B cell (primary cell): ENCODE measurements at regions not wholly inside any gene's neighbourhood (a gene's known extent, or its start where the extent isn't known, plus 50 kb on each side); places are given as distances from the start of the nearest gene placed in this dataset.

Experiments
- ATAC-seq: fragments of 200-7000 bp; cut with Tn5 transposase; one replicate; pipeline ENCODE4 v1.10.0; 2021; ENCODE audit warnings: low read depth, mild to moderate bottlenecking, moderate number of reproducible peaks, moderate library complexity
- CTCF ChIA-PET: fragments of 350-600 bp; sonication (Branson Sonifier 250); formaldehyde crosslinking; loops from one replicate; lab custom pipeline; 2021; ENCODE audit warnings: antibody characterized with exemption, inconsistent platforms; lab: Charles Lee
- POLR2A ChIA-PET: fragments of 350-600 bp; sonication (Branson Sonifier 250); formaldehyde crosslinking; loops from one replicate; lab custom pipeline; 2021; ENCODE audit warnings: antibody characterized with exemption; lab: Charles Lee
- DNase-seq: peaks from one replicate; pipeline ENCODE4 v3.0.0; 2013
- H2AFZ ChIP-seq: 2 replicates; pipeline ENCODE4 v1.6.1; 2012; ENCODE audit warnings: mild to moderate bottlenecking, low read depth, low read length; ENCODE audit not compliant: insufficient read depth, poor library complexity, severe bottlenecking
- H3K27ac ChIP-seq, 2 donors: 1 replicate in 1 of 2; 2 replicates in 1 of 2; pipeline ENCODE4 v1.5.1; 2012 to 2013; ENCODE audit warnings: low read length in 2 of 2, mild to moderate bottlenecking in 2 of 2, moderate library complexity in 1 of 2
- H3K27me3 ChIP-seq, 4 experiments: fragments of 200-600 bp in 1 of 4; sonication (generic) in 1 of 4; replicated peaks in 1 of 4; 1 replicate in 2 of 4; 2 replicates in 2 of 4; pipeline versions ENCODE4 v1.6.1 to v1.7.0; 2013 to 2016; ENCODE audit warnings: low read length in 3 of 4, mild to moderate bottlenecking in 2 of 4, mixed read lengths in 1 of 4, moderate library complexity in 1 of 4; ENCODE audit not compliant: insufficient read depth in 4 of 4, control insufficient read depth in 3 of 4; ENCODE audit errors: control extremely low read depth in 1 of 4
- H3K36me3 ChIP-seq, 2 experiments: replicated peaks in 1 of 2; 1 replicate in 1 of 2; 2 replicates in 1 of 2; pipeline versions ENCODE4 v1.6.1 to v1.7.1; 2013; ENCODE audit warnings: low read length in 1 of 2; ENCODE audit not compliant: insufficient read depth in 2 of 2, control insufficient read depth in 1 of 2; ENCODE audit errors: control extremely low read depth in 1 of 2, extremely low read depth in 1 of 2
- H3K4me1 ChIP-seq, 2 donors: fragments of 200-600 bp in 1 of 2; sonication (generic) in 1 of 2; 1 replicate in 1 of 2; 2 replicates in 1 of 2; pipeline versions ENCODE4 v1.5.1 to v1.6.1; 2013 to 2017; ENCODE audit warnings: low read length in 2 of 2; ENCODE audit not compliant: control insufficient read depth in 2 of 2, insufficient read depth in 2 of 2
- H3K4me2 ChIP-seq: replicated peaks from 2 replicates; pipeline ENCODE3; 2012; ENCODE audit warnings: mild to moderate bottlenecking, low read depth, low read length; ENCODE audit not compliant: poor library complexity, severe bottlenecking
- H3K4me3 ChIP-seq, 5 experiments: fragments of 200-600 bp in 1 of 5; sonication (generic) in 1 of 5; 1 replicate in 3 of 5; 2 replicates in 2 of 5; pipeline versions ENCODE4 v1.5.1 to v1.7.0; 2011 to 2016; ENCODE audit warnings: low read length in 4 of 5, mild to moderate bottlenecking in 4 of 5, low read depth in 2 of 5, control low read depth in 1 of 5, moderate library complexity in 1 of 5; ENCODE audit not compliant: insufficient read depth in 1 of 5; ENCODE audit errors: control extremely low read depth in 1 of 5, extremely low read depth in 1 of 5
- H3K79me2 ChIP-seq: fragments of 200-600 bp; sonication (generic); one replicate; pipeline ENCODE4 v1.6.0; 2016; ENCODE audit warnings: low read length; ENCODE audit not compliant: control insufficient read depth, insufficient read depth
- H3K9ac ChIP-seq: fragments of 200-600 bp; sonication (generic); 2 replicates; pipeline ENCODE4 v1.6.1; 2017; ENCODE audit warnings: mild to moderate bottlenecking, low read length, moderate library complexity
- H3K9me3 ChIP-seq, 3 donors: one replicate each; pipeline versions ENCODE4 v1.6.1 to v1.7.1; 2013; ENCODE audit warnings: low read length in 2 of 3; ENCODE audit not compliant: control insufficient read depth in 2 of 3, insufficient read depth in 1 of 3; ENCODE audit errors: control extremely low read depth in 1 of 3
- H4K20me1 ChIP-seq: 2 replicates; pipeline ENCODE4 v1.6.0; 2012; ENCODE audit warnings: mild to moderate bottlenecking, low read length; ENCODE audit not compliant: insufficient read depth, control insufficient read depth, poor library complexity, severe bottlenecking
- H3K27ac Mint-ChIP-seq: one replicate; pipeline ENCODE4 v1.8.0; 2021; ENCODE audit warnings: mixed read lengths
- H3K27me3 Mint-ChIP-seq: one replicate; pipeline ENCODE4 v1.8.0; 2021; ENCODE audit warnings: mixed read lengths
- H3K4me1 Mint-ChIP-seq: one replicate; pipeline ENCODE4 v1.8.0; 2021; ENCODE audit warnings: mixed read lengths
- H3K4me3 Mint-ChIP-seq: one replicate; pipeline ENCODE4 v1.8.0; 2021; ENCODE audit warnings: mixed read lengths
- H3K9me3 Mint-ChIP-seq: one replicate; pipeline ENCODE4 v1.8.0; 2022; ENCODE audit warnings: mixed read lengths; ENCODE audit not compliant: insufficient read depth
- EZH2 ChIP-seq: IDR thresholded peaks from 2 replicates; pipeline ENCODE4 v1.6.1; 2012; ENCODE audit warnings: borderline replicate concordance, low read depth, mild to moderate bottlenecking, moderate library complexity, low read length; ENCODE audit not compliant: insufficient read depth, poor library complexity, severe bottlenecking
- WGBS: methylation state at CpG from one replicate; pipeline ENCODE4 v1.1.5; 2013; ENCODE audit warnings: missing lambda C conversion rate; ENCODE audit not compliant: insufficient coverage; 5-methylcytosine and 5-hydroxymethylcytosine counted together
- intact Hi-C: fragments of 100-400 bp; cut with micrococcal nuclease; formaldehyde crosslinking; loops from one replicate; pipeline ENCODE4 v1.10.0; 2022
- TF ChIP-seq, protein P1 (sequence below): fragments of 200-600 bp; IDR thresholded peaks from one replicate; pipeline ENCODE4 v1.8.0; 2022; ENCODE audit warnings: antibody characterized with exemption, mild to moderate bottlenecking

DNA sequence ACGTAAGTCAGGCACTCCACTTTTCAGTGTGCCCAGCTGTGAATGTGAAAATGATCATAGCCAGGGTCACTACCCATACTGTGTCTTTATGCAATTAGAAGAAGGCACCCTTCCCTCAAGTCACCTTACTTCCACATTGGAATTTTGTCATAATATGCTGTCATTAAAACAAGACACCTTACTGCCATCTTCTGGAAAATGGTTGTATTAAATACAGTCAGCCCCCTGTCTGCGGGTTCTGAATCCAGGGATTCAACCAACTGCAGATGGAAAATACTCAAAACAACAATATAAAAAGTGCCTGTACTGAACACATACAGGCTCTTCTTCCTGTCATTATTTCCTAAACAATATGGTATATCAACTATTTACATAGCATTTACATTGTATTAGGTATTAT lies 70.2 kb upstream of the TBX5 start:
- Mint-ChIP-seq H3K9me3 (no peaks in the 10 kb centered on the region), H3K4me1 (peaks cover 2% of the 10 kb centered on the region), H3K27me3 (peaks cover 49% of the 10 kb centered on the region), H3K27ac (no peak overlapping the region), H3K4me3 (no peak overlapping the region)
- Histone ChIP-seq H4K20me1 (no peaks in the 10 kb centered on the region), H2AFZ (no peak overlapping the region), H3K9ac (no peak overlapping the region), H3K79me2 (no peaks in the 10 kb centered on the region), H3K4me3 (no peak overlapping the region), H3K36me3 (no peaks in the 10 kb centered on the region), H3K9me3 (peaks cover 0 to 2% (median 0%) of the 10 kb centered on the region in 3 donors), H3K27me3 (peaks cover 0 to 28% (median 20%) of the 10 kb centered on the region in 4 experiments), H3K4me1 (peaks cover 3 to 6% of the 10 kb centered on the region in 2 donors), H3K27ac (no peak overlapping the region), H3K4me2 (no peak overlapping the region)
- ATAC-seq (no peak), DNase-seq (no peak)
- TF ChIP-seq, protein P1, sequence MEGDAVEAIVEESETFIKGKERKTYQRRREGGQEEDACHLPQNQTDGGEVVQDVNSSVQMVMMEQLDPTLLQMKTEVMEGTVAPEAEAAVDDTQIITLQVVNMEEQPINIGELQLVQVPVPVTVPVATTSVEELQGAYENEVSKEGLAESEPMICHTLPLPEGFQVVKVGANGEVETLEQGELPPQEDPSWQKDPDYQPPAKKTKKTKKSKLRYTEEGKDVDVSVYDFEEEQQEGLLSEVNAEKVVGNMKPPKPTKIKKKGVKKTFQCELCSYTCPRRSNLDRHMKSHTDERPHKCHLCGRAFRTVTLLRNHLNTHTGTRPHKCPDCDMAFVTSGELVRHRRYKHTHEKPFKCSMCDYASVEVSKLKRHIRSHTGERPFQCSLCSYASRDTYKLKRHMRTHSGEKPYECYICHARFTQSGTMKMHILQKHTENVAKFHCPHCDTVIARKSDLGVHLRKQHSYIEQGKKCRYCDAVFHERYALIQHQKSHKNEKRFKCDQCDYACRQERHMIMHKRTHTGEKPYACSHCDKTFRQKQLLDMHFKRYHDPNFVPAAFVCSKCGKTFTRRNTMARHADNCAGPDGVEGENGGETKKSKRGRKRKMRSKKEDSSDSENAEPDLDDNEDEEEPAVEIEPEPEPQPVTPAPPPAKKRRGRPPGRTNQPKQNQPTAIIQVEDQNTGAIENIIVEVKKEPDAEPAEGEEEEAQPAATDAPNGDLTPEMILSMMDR: no peak
- TF ChIP-seq EZH2: no peak
- intact Hi-C loops: no loop called here
- CTCF ChIA-PET: no interaction called here
- 86% methylated on average over 1 of the region's 2 CpGs for WGBS
- POLR2A ChIA-PET: no interaction called here

DNA sequence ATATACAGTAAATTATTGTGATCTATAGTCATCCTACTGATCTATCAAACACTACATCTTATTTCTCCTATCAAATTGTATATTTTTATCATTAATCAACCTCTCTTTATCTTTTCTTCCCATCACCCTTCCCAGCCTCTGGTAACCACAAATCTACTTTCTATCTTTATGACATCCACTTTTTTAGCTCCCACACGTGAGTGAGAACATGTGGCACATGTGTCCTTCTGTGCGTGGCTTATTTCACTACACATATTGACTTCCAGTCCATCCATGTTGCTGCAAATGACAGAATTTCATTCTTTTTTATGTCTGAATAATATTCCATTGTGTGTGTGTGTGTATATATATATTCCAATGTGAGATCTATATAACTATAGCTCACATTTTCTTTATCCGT lies 67.8 kb upstream of the TBX5 start:
- POLR2A ChIA-PET: no interaction called here
- H3K9ac ChIP-seq: no peak overlapping the region

More for the DNA sequence above, 67.8 kb upstream of the TBX5 start:
- CTCF ChIA-PET: no interaction called here
- H3K27me3 ChIP-seq: peaks cover 0 to 12% (median 5%) of the 10 kb centered on the region in 4 experiments
- no peak overlapping the region for H3K4me2 ChIP-seq
- H3K9me3 ChIP-seq: no peaks in the 10 kb centered on the region
- TF ChIP-seq, protein P1: no peak
- no peak for TF ChIP-seq EZH2
- H3K79me2 ChIP-seq: no peaks in the 10 kb centered on the region
- Mint-ChIP-seq H3K27ac (no peak overlapping the region), H3K4me1 (no peaks in the 10 kb centered on the region), H3K9me3 (no peaks in the 10 kb centered on the region), H3K27me3 (peaks cover 28% of the 10 kb centered on the region), H3K4me3 (no peak overlapping the region)
- H3K27ac ChIP-seq: no peak overlapping the region
- intact Hi-C loops: no loop called here
- H2AFZ ChIP-seq: no peak overlapping the region
- ATAC-seq (no peak), DNase-seq (no peak)
- no peak overlapping the region for H3K4me3 ChIP-seq
- no peaks in the 10 kb centered on the region for H3K4me1 ChIP-seq
- H3K36me3 ChIP-seq: no peaks in the 10 kb centered on the region
- no peaks in the 10 kb centered on the region for H4K20me1 ChIP-seq
- whole genome bisulfite sequencing: 71% methylated on average over 1 of the region's 3 CpGs
